Ishikawa (cell line): ENCODE measurements at regions not wholly inside any gene's neighbourhood (a gene's known extent, or its start where the extent isn't known, plus 50 kb on each side); places are given as distances from the start of the nearest gene placed in this dataset.

Source experiments
- CEBPB ChIP-seq: IDR thresholded peaks from 2 replicates; pipeline ENCODE4 v1.6.1; 2012
- EGR1 ChIP-seq: IDR thresholded peaks from 2 replicates; pipeline ENCODE4 v1.6.1; 2012
- FOXM1 ChIP-seq: IDR thresholded peaks from 2 replicates; pipeline ENCODE4 v1.6.1; 2012; ENCODE audit warnings: low read depth, borderline replicate concordance
- REST ChIP-seq: IDR thresholded peaks from 2 replicates; pipeline ENCODE4 v1.6.1; 2012; ENCODE audit warnings: low read depth, mild to moderate bottlenecking
- TAF1 ChIP-seq: IDR thresholded peaks from 2 replicates; pipeline ENCODE4 v1.6.1; 2012; ENCODE audit warnings: low read depth, mild to moderate bottlenecking
- TCF12 ChIP-seq: IDR thresholded peaks from 2 replicates; pipeline ENCODE4 v1.6.1; 2012; ENCODE audit warnings: low read depth

GRCh38 chr22:25366876-25367466, 147.5 kb downstream of the CRYBB2 start:
- TF ChIP-seq EGR1 (no peak), REST (no peak), TCF12 (no peak), FOXM1 (no peak), TAF1 (no peak), CEBPB (no peak)
